ENCODE measurements at regions not wholly inside any gene's neighbourhood (a gene's known extent, or its start where the extent isn't known, plus 50 kb on each side); places are given as distances from the start of the nearest gene placed in this dataset.

- Histone ChIP-seq H3K27ac (ENCODE audit: low read depth in 1 of 2, low read length in 2 of 2) (no peak overlapping the region), H3K36me3 (ENCODE audit: control insufficient read depth in 4 of 4, insufficient read depth in 3 of 4, low read depth in 1 of 4, low read length in 3 of 4) (no peaks in the 10 kb centered on the region), H3K27me3 (ENCODE audit: control insufficient read depth in 4 of 4, insufficient read depth in 4 of 4, low read length in 3 of 4) (no peaks in the 10 kb centered on the region), H3K9me3 (ENCODE audit: control insufficient read depth in 4 of 4, low read length in 3 of 4) (no peaks in the 10 kb centered on the region), H3K4me3 (ENCODE audit: low read depth in 1 of 3, low read length in 3 of 3) (no peak overlapping the region), H3K4me1 (ENCODE audit: control insufficient read depth in 4 of 4, insufficient read depth in 4 of 4, low read length in 3 of 4) (no peaks in the 10 kb centered on the region), H3K9ac (ENCODE audit: low read depth in 1 of 2, low read length in 2 of 2) (no peak overlapping the region)
- DNase-seq (ENCODE audit: low spot score) = no peak
- 94% methylated on average over 4 of the region's 4 CpGs for WGBS
- no peak for TF ChIP-seq MAX (IDR thresholded peaks at IDR 0.05)
- TF ChIP-seq JUND (IDR thresholded peaks at IDR 0.05) = no peak
- no peak for TF ChIP-seq YY1 (IDR thresholded peaks at IDR 0.05)
- TF ChIP-seq CTCF (IDR thresholded peaks at IDR 0.05; ENCODE audit: low read depth, low read length, missing input control) = no peak
- no peak for TF ChIP-seq FOXA2 (IDR thresholded peaks at IDR 0.05)
- no peak for TF ChIP-seq SP1 (IDR thresholded peaks at IDR 0.05)
- no peak for TF ChIP-seq FOXA1 (IDR thresholded peaks at IDR 0.05)
- TF ChIP-seq TAF1 (conservative IDR thresholded peaks at IDR 0.05) = no peak
- TF ChIP-seq GABPA (IDR thresholded peaks at IDR 0.05 in 1 of 2, conservative IDR thresholded peaks at IDR 0.05 in 1 of 2) = no peak
- TF ChIP-seq RAD21 (IDR thresholded peaks at IDR 0.05) = no peak
- TF ChIP-seq REST (IDR thresholded peaks at IDR 0.05) = no peak
- TF ChIP-seq HNF4A (conservative IDR thresholded peaks at IDR 0.05) = no peak
- no peak for TF ChIP-seq HNF4G (IDR thresholded peaks at IDR 0.05)
These were observed 123.9 kb downstream of the URB2 start for GRCh38 chr1:229749992-229750391.

GRCh38 chr1:229751610-229752009 is 125.6 kb downstream of the URB2 start:
- Histone ChIP-seq H3K36me3 (ENCODE audit: control insufficient read depth in 4 of 4, insufficient read depth in 3 of 4, low read depth in 1 of 4, low read length in 3 of 4) (no peaks in the 10 kb centered on the region), H3K27ac (ENCODE audit: low read depth in 1 of 2, low read length in 2 of 2) (no peak overlapping the region), H3K27me3 (ENCODE audit: control insufficient read depth in 4 of 4, insufficient read depth in 4 of 4, low read length in 3 of 4) (no peaks in the 10 kb centered on the region), H3K4me1 (ENCODE audit: control insufficient read depth in 4 of 4, insufficient read depth in 4 of 4, low read length in 3 of 4) (no peaks in the 10 kb centered on the region), H3K9me3 (ENCODE audit: control insufficient read depth in 4 of 4, low read length in 3 of 4) (peaks cover 0 to 2% (median 0%) of the 10 kb centered on the region in 4 donors), H3K9ac (ENCODE audit: low read depth in 1 of 2, low read length in 2 of 2) (no peak overlapping the region), H3K4me3 (ENCODE audit: low read depth in 1 of 3, low read length in 3 of 3) (no peak overlapping the region)
- DNase-seq (ENCODE audit: low spot score) = no peak
- no peak for TF ChIP-seq EGR1 (IDR thresholded peaks at IDR 0.05; ENCODE audit: low read depth in 2 of 2)
- TF ChIP-seq CTCF (IDR thresholded peaks at IDR 0.05; ENCODE audit: low read depth, low read length, missing input control) = no peak
- TF ChIP-seq HNF4A (conservative IDR thresholded peaks at IDR 0.05) = no peak
- no peak for TF ChIP-seq GABPA (IDR thresholded peaks at IDR 0.05 in 1 of 2, conservative IDR thresholded peaks at IDR 0.05 in 1 of 2)
- TF ChIP-seq YY1 (IDR thresholded peaks at IDR 0.05) = no peak
- no peak for TF ChIP-seq HNF4G (IDR thresholded peaks at IDR 0.05)
- TF ChIP-seq RXRA (IDR thresholded peaks at IDR 0.05) = no peak
- TF ChIP-seq ATF3 (IDR thresholded peaks at IDR 0.05) = no peak
- TF ChIP-seq REST (IDR thresholded peaks at IDR 0.05) = no peak
- TF ChIP-seq NR2F2 (IDR thresholded peaks at IDR 0.05) = no peak
- TF ChIP-seq SP1 (IDR thresholded peaks at IDR 0.05) = no peak
- TF ChIP-seq MAX (IDR thresholded peaks at IDR 0.05) = no peak

Data from liver (tissue), 8 donors.